GM12878 (cell line): ENCODE measurements at regions not wholly inside any gene's neighbourhood (a gene's known extent, or its start where the extent isn't known, plus 50 kb on each side); places are given as distances from the start of the nearest gene placed in this dataset.

ENCODE experiments used
- ATAC-seq: fragments of 200-7000 bp; cut with Tn5 transposase; 3 replicates; pipeline ENCODE4 v1.9.1; 2020; ENCODE audit warnings: mild to moderate bottlenecking, moderate library complexity
- BruUV-seq: library from RNA; stranded (reverse); fragments of 400-500 nt; replicated peaks from 2 replicates; lab custom pipeline; 2021; lab: Mats Ljungman, UMichigan
- CTCF ChIA-PET: fragments of 300-600 bp; sonication (Branson Sonifier 250); formaldehyde crosslinking; extraction: SDS; loops from one replicate; lab custom pipeline; 2021; ENCODE audit warnings: inconsistent platforms; lab: Yijun Ruan, JAX
- POLR2A ChIA-PET: fragments of 350-600 bp; formaldehyde crosslinking; extraction: SDS; loops from one replicate; lab custom pipeline; 2021; ENCODE audit warnings: inconsistent platforms; lab: Charles Lee
- RAD21 ChIA-PET: fragments of 300-600 bp; sonication (Branson Sonifier 250); formaldehyde crosslinking; loops from one replicate; lab custom pipeline; 2023; ENCODE audit warnings: antibody characterized with exemption; ENCODE audit not compliant: unreplicated experiment; lab: Charles Lee
- SMC1A ChIA-PET: fragments of 300-600 bp; sonication (Branson Sonifier 250); formaldehyde crosslinking; loops from one replicate; lab custom pipeline; 2023; ENCODE audit not compliant: unreplicated experiment, uncharacterized antibody; lab: Charles Lee
- DNase-seq: peaks from one replicate; pipeline ENCODE4 v3.0.0-alpha.2; 2011; ENCODE audit warnings: low read depth, low spot score
- FAIRE-seq: peaks from 3 replicates; lab custom pipeline; 2011; peaks lifted over from hg19 to GRCh38; lab: Jason Lieb, UNC
- H2AFZ ChIP-seq: 2 replicates; pipeline ENCODE4 v1.6.0; 2011; ENCODE audit warnings: low read depth, low read length, control low read depth; ENCODE audit not compliant: control insufficient read depth
- H3K27ac ChIP-seq: 2 replicates; pipeline ENCODE4 v1.5.1; 2011; ENCODE audit warnings: control low read depth; ENCODE audit not compliant: control insufficient read depth, insufficient read depth
- H3K27me3 ChIP-seq, 2 experiments: replicated peaks in 1 of 2; 2 replicates each; pipeline versions ENCODE4 v1.6.0 to v1.6.1; 2011; ENCODE audit warnings: low read length in 1 of 2; ENCODE audit not compliant: control insufficient read depth in 2 of 2, insufficient read depth in 2 of 2
- H3K36me3 ChIP-seq, 2 experiments: 2 replicates each; pipeline ENCODE4 v1.5.1; 2011; ENCODE audit warnings: low read length in 1 of 2; ENCODE audit not compliant: control insufficient read depth in 2 of 2, insufficient read depth in 2 of 2
- H3K4me1 ChIP-seq: 2 replicates; pipeline ENCODE4 v1.6.1; 2011; ENCODE audit warnings: mild to moderate bottlenecking, low read length, moderate library complexity, mixed read lengths; ENCODE audit not compliant: control insufficient read depth, insufficient read depth
- H3K4me2 ChIP-seq: 2 replicates; pipeline ENCODE4 v1.6.0; 2011; ENCODE audit warnings: control low read depth; ENCODE audit not compliant: control insufficient read depth, insufficient read depth
- H3K4me3 ChIP-seq: fragments of 200-600 bp; sonication (generic); 2 replicates; pipeline ENCODE4 v1.5.1; 2016
- H3K79me2 ChIP-seq: 2 replicates; pipeline ENCODE4 v1.6.0; 2011; ENCODE audit warnings: low read length; ENCODE audit not compliant: control insufficient read depth, insufficient read depth
- H3K9ac ChIP-seq: 2 replicates; pipeline ENCODE4 v1.8.0; 2011; ENCODE audit warnings: low read length, control low read depth, mixed read lengths; ENCODE audit not compliant: control insufficient read depth, insufficient read depth
- H3K9me3 ChIP-seq: replicated peaks from 3 replicates; pipeline ENCODE4 v1.5.1; 2011; ENCODE audit warnings: mild to moderate bottlenecking, low read length; ENCODE audit not compliant: control insufficient read depth, insufficient read depth
- H4K20me1 ChIP-seq: 2 replicates; pipeline ENCODE4 v1.6.0; 2011; ENCODE audit not compliant: control insufficient read depth, insufficient read depth
- HDGF ChIP-seq: fragments of 450-650 bp; IDR thresholded peaks from 2 replicates; pipeline ENCODE4 v1.6.1; 2016; ENCODE audit warnings: antibody characterized with exemption
- IRF5 ChIP-seq: fragments of 450-650 bp; IDR thresholded peaks from 2 replicates; pipeline ENCODE4 v1.6.1; 2017; ENCODE audit warnings: borderline replicate concordance
- MTA3 ChIP-seq: IDR thresholded peaks from 2 replicates; pipeline ENCODE4 v1.6.1; 2012; ENCODE audit warnings: low read length, inconsistent platforms, borderline replicate concordance
- RELA ChIP-seq: fragments of 450-650 bp; IDR thresholded peaks from 2 replicates; pipeline ENCODE4 v1.8.0; 2014; ENCODE audit warnings: borderline replicate concordance; ENCODE audit not compliant: partially characterized antibody
- ZBTB33 ChIP-seq: fragments of 450-650 bp; IDR thresholded peaks from 2 replicates; pipeline ENCODE4 v1.6.1; 2017; ENCODE audit warnings: mild to moderate bottlenecking
- ZBTB4 ChIP-seq: fragments of 450-650 bp; formaldehyde crosslinking; IDR thresholded peaks from 2 replicates; pipeline ENCODE4 v1.4.0; 2022; ENCODE audit warnings: mild to moderate bottlenecking, moderate library complexity
- WGBS: methylation state at CpG from one replicate; pipeline ENCODE4 v1.1.6; 2016; ENCODE audit warnings: low lambda C conversion rate; ENCODE audit not compliant: insufficient replicate concordance, insufficient coverage; ENCODE audit errors: missing lambda C conversion rate; 5-methylcytosine and 5-hydroxymethylcytosine counted together
- in situ Hi-C: fragments of 300-500 bp; cut with MboI; formaldehyde crosslinking; loops from 9 replicates; pipeline ENCODE4 v1.14.3; 2018; ENCODE audit warnings: mixed read lengths
- intact Hi-C: fragments of 100-400 bp; cut with micrococcal nuclease; formaldehyde crosslinking; loops from one replicate; pipeline ENCODE4 v1.14.2; 2022; ENCODE audit not compliant: unreplicated experiment

- H3K4me2 ChIP-seq = no peak overlapping the region
- H3K4me3 ChIP-seq = no peak overlapping the region
- H3K27me3 ChIP-seq = no peaks in the 10 kb centered on the region
- H2AFZ ChIP-seq = no peak overlapping the region
- intact Hi-C loops (no loop called here), in situ Hi-C loops (no loop called here)
- H3K36me3 ChIP-seq = peaks cover 0 to 1% of the 10 kb centered on the region in 2 experiments; a peak in 1 of 4 replicates
- FAIRE-seq (no peak), ATAC-seq (no peak), DNase-seq (no peak)
- peaks cover 11% of the 10 kb centered on the region for H3K9me3 ChIP-seq
- ChIA-PET RAD21 (no interaction called here), SMC1A (interaction anchor here (0.7 kb wide), 1 partner anchor 469 kb away, joined by 3 read pairs; no protein-coding TSS in a partner anchor), POLR2A (no interaction called here), CTCF (no interaction called here)
- no peak overlapping the region for H3K9ac ChIP-seq
- TF ChIP-seq HDGF (no peak), MTA3 (no peak), RELA (no peak)
- no peak overlapping the region for H3K27ac ChIP-seq
- BruUV-seq = no TSS peak
- H3K79me2 ChIP-seq = no peaks in the 10 kb centered on the region
- WGBS = 80% methylated on average over 6 of the region's 6 CpGs
- H3K4me1 ChIP-seq = no peaks in the 10 kb centered on the region
- no peaks in the 10 kb centered on the region for H4K20me1 ChIP-seq
These were observed 86.2 kb downstream of the SLC25A15 start for GRCh38 chr13:40875583-40875982.

- Histone ChIP-seq H3K9me3 (peaks cover 11% of the 10 kb centered on the region), H2AFZ (no peak overlapping the region), H4K20me1 (no peaks in the 10 kb centered on the region), H3K9ac (no peak overlapping the region), H3K79me2 (no peaks in the 10 kb centered on the region), H3K27ac (no peak overlapping the region), H3K36me3 (peaks cover 0 to 1% of the 10 kb centered on the region in 2 experiments; a peak in 1 of 4 replicates), H3K4me2 (no peak overlapping the region), H3K27me3 (no peaks in the 10 kb centered on the region), H3K4me1 (no peaks in the 10 kb centered on the region), H3K4me3 (no peak overlapping the region)
- ATAC-seq (no peak), DNase-seq (no peak), FAIRE-seq (no peak)
- in situ Hi-C loops = no loop called here
- POLR2A ChIA-PET = no interaction called here
- CTCF ChIA-PET = no interaction called here
- SMC1A ChIA-PET = interaction anchor here (0.7 to 1.2 kb wide), 2 partner anchors 19 to 469 kb away, joined by 3 read pairs; no protein-coding TSS in a partner anchor
- BruUV-seq = no TSS peak
- intact Hi-C loops = no loop called here
- WGBS = 90% methylated on average over 8 of the region's 8 CpGs
- RAD21 ChIA-PET = no interaction called here
- no peak for TF ChIP-seq IRF5
- no peak for TF ChIP-seq ZBTB33
- no peak for TF ChIP-seq ZBTB4
These were observed 86.8 kb downstream of the SLC25A15 start for GRCh38 chr13:40876020-40876738.
